Smooth muscle cell (in vitro differentiated cells): ENCODE measurements at regions not wholly inside any gene's neighbourhood (a gene's known extent, or its start where the extent isn't known, plus 50 kb on each side); places are given as distances from the start of the nearest gene placed in this dataset.

Experiments used
- DNase-seq: peaks from one replicate; lab custom pipeline; 2025; ENCODE audit not compliant: unreplicated experiment; lab: John Stamatoyannopoulos, UW
- H2AFZ ChIP-seq: fragments of 200-600 bp; sonication (generic); 2 replicates; pipeline ENCODE4 v1.6.0; 2016; ENCODE audit warnings: antibody characterized with exemption, low read depth, mild to moderate bottlenecking
- H3F3A ChIP-seq: fragments of 200-600 bp; sonication (generic); 2 replicates; pipeline ENCODE4 v1.6.0; 2017; ENCODE audit warnings: antibody characterized with exemption, low read depth
- H3K27ac ChIP-seq: fragments of 200-600 bp; sonication (generic); 2 replicates; pipeline ENCODE4 v1.5.1; 2016; ENCODE audit warnings: low read depth, mild to moderate bottlenecking
- H3K27me3 ChIP-seq: fragments of 200-600 bp; sonication (generic); 2 replicates; pipeline ENCODE4 v1.6.1; 2016; ENCODE audit warnings: low read depth, mild to moderate bottlenecking
- H3K36me3 ChIP-seq: fragments of 200-600 bp; sonication (generic); 2 replicates; pipeline ENCODE4 v1.5.1; 2016; ENCODE audit warnings: low read depth
- H3K4me1 ChIP-seq: fragments of 200-600 bp; sonication (generic); 2 replicates; pipeline ENCODE4 v1.5.1; 2016; ENCODE audit warnings: low read depth
- H3K4me2 ChIP-seq: fragments of 200-600 bp; sonication (generic); 2 replicates; pipeline ENCODE4 v1.6.0; 2016; ENCODE audit warnings: mild to moderate bottlenecking
- H3K4me3 ChIP-seq: fragments of 200-600 bp; sonication (generic); 2 replicates; pipeline ENCODE4 v1.5.1; 2016; ENCODE audit warnings: mild to moderate bottlenecking
- H3K79me2 ChIP-seq: fragments of 200-600 bp; sonication (generic); 2 replicates; pipeline ENCODE4 v1.6.0; 2016; ENCODE audit warnings: low read depth, mild to moderate bottlenecking
- H3K9ac ChIP-seq: fragments of 200-600 bp; sonication (generic); 2 replicates; pipeline ENCODE4 v1.6.0; 2016; ENCODE audit warnings: low read depth
- H3K9me3 ChIP-seq: fragments of 200-600 bp; sonication (generic); replicated peaks from 2 replicates; pipeline ENCODE4 v1.5.1; 2016; ENCODE audit warnings: low read depth
- H4K20me1 ChIP-seq: fragments of 200-600 bp; sonication (generic); 2 replicates; pipeline ENCODE4 v1.6.0; 2016; ENCODE audit warnings: low read depth
- CTCF ChIP-seq: fragments of 200-600 bp; sonication (generic); IDR thresholded peaks from 2 replicates; pipeline ENCODE4 v1.5.1; 2017; ENCODE audit warnings: borderline replicate concordance, mild to moderate bottlenecking, antibody characterized with exemption; ENCODE audit not compliant: insufficient read depth, poor library complexity, severe bottlenecking
- WGBS: methylation state at CpG from one replicate; pipeline ENCODE4 v1.1.7; 2016; ENCODE audit warnings: low lambda C conversion rate; 5-methylcytosine and 5-hydroxymethylcytosine counted together

- Histone ChIP-seq H3K4me2 (no peak overlapping the region), H3K4me1 (no peaks in the 10 kb centered on the region), H3K9me3 (no peaks in the 10 kb centered on the region), H2AFZ (no peak overlapping the region), H3F3A (no peaks in the 10 kb centered on the region), H3K36me3 (no peaks in the 10 kb centered on the region), H3K27ac (no peak overlapping the region), H3K79me2 (no peaks in the 10 kb centered on the region), H4K20me1 (no peaks in the 10 kb centered on the region), H3K9ac (no peak overlapping the region), H3K4me3 (no peak overlapping the region), H3K27me3 (peaks cover 29% of the 10 kb centered on the region)
- no peak for TF ChIP-seq CTCF
- WGBS = 76% methylated on average over 3 of the region's 3 CpGs
- no peak for DNase-seq
Observed at GRCh38 chr17:34447406-34447805, 84.4 kb upstream of the CCL1 start.

GRCh38 chr17:34445101-34445500, 82.1 kb upstream of the CCL1 start:
- H3K27ac ChIP-seq = no peak overlapping the region
- no peak overlapping the region for H3K4me2 ChIP-seq
- H3K4me1 ChIP-seq = no peaks in the 10 kb centered on the region
- no peaks in the 10 kb centered on the region for H4K20me1 ChIP-seq
- H3K9me3 ChIP-seq = no peaks in the 10 kb centered on the region
- no peak overlapping the region for H2AFZ ChIP-seq
- no peak overlapping the region for H3K9ac ChIP-seq
- WGBS = 89% methylated on average over 9 of the region's 9 CpGs
- no peaks in the 10 kb centered on the region for H3F3A ChIP-seq
- no peak overlapping the region for H3K4me3 ChIP-seq
- DNase-seq = no peak
- TF ChIP-seq CTCF = no peak
- H3K36me3 ChIP-seq = no peaks in the 10 kb centered on the region
- peaks cover 37% of the 10 kb centered on the region for H3K27me3 ChIP-seq
- no peaks in the 10 kb centered on the region for H3K79me2 ChIP-seq

GRCh38 chr17:34443619-34444469, 80.8 kb upstream of the CCL1 start:
- Histone ChIP-seq H4K20me1 (no peaks in the 10 kb centered on the region), H3K79me2 (no peaks in the 10 kb centered on the region), H3K4me2 (no peak overlapping the region), H3K9me3 (no peaks in the 10 kb centered on the region), H3K4me3 (no peak overlapping the region), H3F3A (no peaks in the 10 kb centered on the region), H3K27me3 (peaks cover 33% of the 10 kb centered on the region), H2AFZ (no peak overlapping the region), H3K9ac (no peak overlapping the region), H3K4me1 (no peaks in the 10 kb centered on the region), H3K36me3 (no peaks in the 10 kb centered on the region), H3K27ac (no peak overlapping the region)
- peak; percentile 38 for TF ChIP-seq CTCF
- 69% methylated on average over 12 of the region's 12 CpGs for WGBS
- no peak for DNase-seq
